Spleen (tissue), 11 donors: ENCODE measurements at regions not wholly inside any gene's neighbourhood (a gene's known extent, or its start where the extent isn't known, plus 50 kb on each side); places are given as distances from the start of the nearest gene placed in this dataset.
"Not testable (repeated sequence)": the region's sequence is repeated elsewhere in the genome, so short reads cannot be mapped to it uniquely, and the experiment has no call there.

Source experiments
- DNase-seq: peaks from one replicate; pipeline ENCODE4 v3.0.0-alpha.2; 2020
- H3K27ac ChIP-seq, 8 donors: fragments of 200-600 bp; sonication (generic) in 7 of 8; 1 replicate in 4 of 8; 2 replicates in 4 of 8; pipeline versions ENCODE4 v1.5.0 to v1.8.0; 2016 to 2021; ENCODE audit warnings: inconsistent platforms in 4 of 8, mild to moderate bottlenecking in 4 of 8, moderate library complexity in 1 of 8
- H3K27me3 ChIP-seq, 7 donors: fragments of 200-600 bp; sonication (generic) in 6 of 7; replicated peaks in 1 of 7; 1 replicate in 4 of 7; 2 replicates in 3 of 7; pipeline versions ENCODE4 v1.5.0 to v1.8.0; 2016 to 2021; ENCODE audit warnings: inconsistent platforms in 3 of 7, mild to moderate bottlenecking in 1 of 7
- H3K36me3 ChIP-seq, 6 donors: fragments of 200-600 bp; sonication (generic) in 5 of 6; 1 replicate in 4 of 6; 2 replicates in 2 of 6; pipeline versions ENCODE4 v1.5.0 to v1.8.0; 2016 to 2021; ENCODE audit warnings: inconsistent platforms in 2 of 6
- H3K4me1 ChIP-seq, 6 donors: fragments of 200-600 bp; sonication (generic) in 5 of 6; 1 replicate in 3 of 6; 2 replicates in 3 of 6; pipeline versions ENCODE4 v1.5.0 to v1.8.0; 2016 to 2021; ENCODE audit warnings: inconsistent platforms in 3 of 6
- H3K4me3 ChIP-seq, 8 donors: fragments of 200-600 bp; sonication (generic) in 7 of 8; 1 replicate in 4 of 8; 2 replicates in 4 of 8; pipeline versions ENCODE4 v1.5.0 to v1.8.0; 2016 to 2021; ENCODE audit warnings: inconsistent platforms in 4 of 8, mild to moderate bottlenecking in 4 of 8, moderate library complexity in 2 of 8
- H3K9me3 ChIP-seq, 8 donors: fragments of 200-600 bp; sonication (generic) in 7 of 8; 1 replicate in 4 of 8; 2 replicates in 4 of 8; pipeline versions ENCODE4 v1.5.0 to v1.8.0; 2016 to 2021; ENCODE audit warnings: inconsistent platforms in 4 of 8
- CTCF ChIP-seq, 11 experiments: fragments of 200-600 bp in 7 of 11; fragments of 450-650 bp in 4 of 11; sonication (generic) in 4 of 11; IDR thresholded peaks in 8 of 11; conservative IDR thresholded peaks in 3 of 11; 1 replicate in 7 of 11; 2 replicates in 4 of 11; pipeline versions ENCODE4 v1.4.0 to v1.8.0; 2016 to 2021; ENCODE audit warnings: antibody characterized with exemption in 11 of 11, inconsistent platforms in 4 of 11, mild to moderate bottlenecking in 1 of 11
- POLR2A ChIP-seq, 3 donors: fragments of 450-650 bp; IDR thresholded peaks; one replicate each; pipeline ENCODE4 v1.5.1; 2017; ENCODE audit warnings: antibody characterized with exemption in 3 of 3, mild to moderate bottlenecking in 1 of 3
- POLR2AphosphoS5 ChIP-seq, 3 donors: sonication (generic); formaldehyde crosslinking; IDR thresholded peaks; one replicate each; pipeline ENCODE4 v1.5.1; 2017; ENCODE audit warnings: antibody characterized with exemption in 3 of 3
- WGBS, 5 donors: extraction: QIAGEN DNeasy Blood & Tissue Kit in 3 of 5; methylation state at CpG; one replicate each; pipeline versions ENCODE4 v1.1.5 to v1.1.7; 2013 to 2018; 5-methylcytosine and 5-hydroxymethylcytosine counted together
- intact Hi-C: fragments of 100-400 bp; cut with DNase I; formaldehyde crosslinking; loops from one replicate; pipeline ENCODE4 v1.15.0; 2023; ENCODE audit warnings: low total_unique reads
- donor health status: healthy with polysubstance abuse.
- donor health status: DM: no; HTN: no; CAD: no; lungs with moderate emphysema.
- donor health status: DM: no; HTN: no; CAD: no.
- donor health status: Bipolar disorder and iron deficiency.
- donor health status: healthy.
- donor health status: DM: no; HTN: no; CAD: no.
- donor health status: DM: yes; HTN: yes; CAD: no.

DNA sequence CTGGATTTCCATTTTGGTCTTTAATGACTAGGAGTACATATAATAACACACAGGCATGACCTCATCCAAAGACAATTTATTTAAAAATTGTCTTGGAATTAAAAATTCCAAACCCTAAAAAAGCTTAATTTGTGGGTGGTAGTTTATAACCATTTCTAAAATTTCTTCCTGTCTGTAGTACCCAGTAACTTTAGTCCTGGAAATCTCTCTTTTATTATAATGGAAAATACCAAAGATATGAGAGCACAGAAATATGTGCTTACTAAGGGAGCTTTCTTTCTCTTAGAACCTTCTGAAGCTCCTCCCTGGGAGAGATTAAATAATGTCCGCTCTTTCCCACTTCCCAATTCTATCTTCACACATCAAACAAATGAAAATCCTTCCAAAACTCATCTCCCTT lies 70.5 kb upstream of the PRL start:
- DNase-seq, result no peak
- no peak for TF ChIP-seq POLR2AphosphoS5 (IDR thresholded peaks at IDR 0.05)
- no peak for TF ChIP-seq POLR2A (IDR thresholded peaks at IDR 0.05)
- no peak for TF ChIP-seq CTCF (IDR thresholded peaks at IDR 0.05 in 8 of 11, conservative IDR thresholded peaks at IDR 0.05 in 3 of 11)
- H3K4me1 ChIP-seq, result no peaks in the 10 kb centered on the region
- H3K4me3 ChIP-seq, result no peak overlapping the region
- peak overlapping the region in 1 of 8 donors; percentile 55 for H3K27ac ChIP-seq
- intact Hi-C loops, result no loop called here
- no peaks in the 10 kb centered on the region for H3K27me3 ChIP-seq
- no peaks in the 10 kb centered on the region for H3K36me3 ChIP-seq
- no peaks in the 10 kb centered on the region for H3K9me3 ChIP-seq
- WGBS, 5 donors, result 76 to 95% (median 82%) methylated on average over 1 of the region's 1 CpG

DNA sequence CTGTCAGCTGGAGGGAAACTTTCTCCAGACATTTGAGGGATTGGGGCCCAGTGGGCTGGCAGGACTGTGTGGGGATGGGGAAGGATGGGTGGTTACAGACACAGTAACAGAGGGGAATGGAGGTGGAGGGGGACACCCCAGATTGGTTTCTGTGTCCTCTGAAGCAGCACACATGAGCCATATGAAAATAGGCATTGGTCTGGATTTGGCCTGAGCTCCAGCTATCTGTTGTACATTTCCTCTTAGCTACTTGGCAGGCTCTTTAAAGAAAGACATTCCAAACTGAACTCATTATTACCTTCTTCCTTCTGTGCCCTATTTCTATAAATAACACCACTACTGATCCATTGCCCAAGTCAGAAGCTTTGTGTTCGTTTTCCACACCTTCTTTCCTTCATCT lies 72.0 kb upstream of the PRL start:
- Histone ChIP-seq H3K9me3 (no peaks in the 10 kb centered on the region), H3K27ac (no peak overlapping the region), H3K4me3 (no peak overlapping the region), H3K4me1 (no peaks in the 10 kb centered on the region), H3K27me3 (no peaks in the 10 kb centered on the region), H3K36me3 (no peaks in the 10 kb centered on the region)
- no peak for TF ChIP-seq POLR2AphosphoS5 (IDR thresholded peaks at IDR 0.05)
- no peak for TF ChIP-seq POLR2A (IDR thresholded peaks at IDR 0.05)
- TF ChIP-seq CTCF (IDR thresholded peaks at IDR 0.05 in 8 of 11, conservative IDR thresholded peaks at IDR 0.05 in 3 of 11), result no peak
- 43 to 63% (median 56%) methylated on average over 1 of the region's 1 CpG for WGBS, 5 donors
- DNase-seq, result no peak
- intact Hi-C loops, result no loop called here

DNA sequence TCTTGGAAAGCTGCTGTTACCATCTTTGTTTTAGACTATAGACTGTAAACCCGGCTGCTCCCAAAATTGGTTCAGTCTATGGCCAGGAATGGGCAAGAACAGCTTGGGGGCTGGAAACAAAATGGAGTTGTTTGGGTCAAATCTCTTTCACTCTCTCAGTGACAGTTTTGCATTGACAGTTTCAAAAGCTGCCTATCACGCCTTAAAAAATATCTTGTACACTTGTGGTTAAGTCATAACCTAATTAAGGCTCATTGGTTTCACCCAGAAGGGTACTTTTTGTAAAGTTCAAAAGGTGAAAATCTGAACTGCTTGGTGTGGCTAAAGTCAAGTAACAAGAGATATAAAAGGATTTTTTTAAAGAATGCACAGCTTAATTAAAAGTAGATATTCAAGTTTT lies 76.1 kb upstream of the PRL start:
- H3K4me1 ChIP-seq, result no peaks in the 10 kb centered on the region
- WGBS, 5 donors, result 74 to 75% (median 75%) methylated on average over 2 of the region's 2 CpGs
- no peak for TF ChIP-seq CTCF (IDR thresholded peaks at IDR 0.05 in 8 of 11, conservative IDR thresholded peaks at IDR 0.05 in 3 of 11)
- no peak for TF ChIP-seq POLR2A (IDR thresholded peaks at IDR 0.05)
- no peak for TF ChIP-seq POLR2AphosphoS5 (IDR thresholded peaks at IDR 0.05)
- H3K9me3 ChIP-seq, result peaks cover 0 to 5% (median 1%) of the 10 kb centered on the region in 8 donors
- no peak overlapping the region for H3K4me3 ChIP-seq
- no peak for DNase-seq
- no peaks in the 10 kb centered on the region for H3K36me3 ChIP-seq
- H3K27me3 ChIP-seq, result no peaks in the 10 kb centered on the region
- no peak overlapping the region for H3K27ac ChIP-seq
- intact Hi-C loops, result no loop called here

DNA sequence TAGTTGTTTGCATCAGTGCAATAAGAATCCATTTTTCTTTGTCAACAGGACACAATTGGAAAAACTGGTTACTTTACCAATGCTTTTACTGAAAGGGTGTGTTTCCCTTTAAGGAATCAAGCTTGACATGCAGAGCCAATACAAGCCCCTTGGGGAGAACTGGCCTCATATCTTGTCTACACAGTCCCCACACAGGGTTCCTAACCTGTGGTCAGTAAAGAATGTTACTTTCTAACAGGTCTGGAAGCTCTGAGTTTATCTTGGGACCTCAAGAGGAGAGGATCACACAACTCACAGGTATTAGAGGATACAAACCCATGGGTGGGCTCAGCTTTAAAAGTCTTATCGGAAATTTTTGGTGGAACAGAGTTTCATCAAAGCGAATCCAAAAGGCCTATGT lies 78.1 kb upstream of the PRL start:
- 74 to 96% (median 93%) methylated on average over 2 of the region's 2 CpGs for WGBS, 5 donors
- H3K27me3 ChIP-seq, result not testable (repeated sequence)

GRCh38 chr6:22376293-22376692 lies 79.5 kb upstream of the PRL start:
- H3K4me3 ChIP-seq, H3K9me3 ChIP-seq, intact Hi-C loops, H3K27ac ChIP-seq, H3K27me3 ChIP-seq, H3K4me1 ChIP-seq, H3K36me3 ChIP-seq, DNase-seq: not testable (repeated sequence)

More for the DNA sequence above, 78.1 kb upstream of the PRL start:
- H3K36me3 ChIP-seq, H3K27ac ChIP-seq, intact Hi-C loops, H3K4me3 ChIP-seq, DNase-seq, H3K4me1 ChIP-seq, H3K9me3 ChIP-seq: not testable (repeated sequence)

DNA sequence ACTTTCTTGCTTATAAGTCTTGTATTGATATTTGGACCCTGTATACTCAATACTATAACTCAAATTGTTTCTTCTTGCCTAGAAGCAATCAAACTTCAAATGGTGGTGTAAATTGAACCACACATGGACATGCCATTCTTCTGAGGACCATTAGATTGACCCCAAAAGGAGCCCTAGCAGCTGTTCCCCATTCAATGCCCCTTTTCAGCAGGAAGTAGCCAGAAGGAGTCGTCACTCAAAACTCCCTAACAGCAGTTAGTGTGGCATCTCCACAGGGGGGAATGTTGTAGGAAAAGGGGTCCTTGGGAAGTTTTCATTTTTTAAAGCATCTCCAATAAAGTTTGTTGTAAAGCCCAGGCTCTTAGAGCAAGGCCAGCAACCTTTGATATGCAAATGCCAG lies 81.7 kb upstream of the PRL start:
- intact Hi-C loops, H3K27me3 ChIP-seq, H3K9me3 ChIP-seq, H3K27ac ChIP-seq, H3K4me3 ChIP-seq, H3K36me3 ChIP-seq, DNase-seq, H3K4me1 ChIP-seq: not testable (repeated sequence)
- 82 to 100% (median 96%) methylated on average over 1 of the region's 1 CpG for WGBS, 5 donors
